ENCODE measurements at regions not wholly inside any gene's neighbourhood (a gene's known extent, or its start where the extent isn't known, plus 50 kb on each side); places are given as distances from the start of the nearest gene placed in this dataset.
"Not testable (repeated sequence)": the region's sequence is repeated elsewhere in the genome, so short reads cannot be mapped to it uniquely, and the experiment has no call there.

DNA sequence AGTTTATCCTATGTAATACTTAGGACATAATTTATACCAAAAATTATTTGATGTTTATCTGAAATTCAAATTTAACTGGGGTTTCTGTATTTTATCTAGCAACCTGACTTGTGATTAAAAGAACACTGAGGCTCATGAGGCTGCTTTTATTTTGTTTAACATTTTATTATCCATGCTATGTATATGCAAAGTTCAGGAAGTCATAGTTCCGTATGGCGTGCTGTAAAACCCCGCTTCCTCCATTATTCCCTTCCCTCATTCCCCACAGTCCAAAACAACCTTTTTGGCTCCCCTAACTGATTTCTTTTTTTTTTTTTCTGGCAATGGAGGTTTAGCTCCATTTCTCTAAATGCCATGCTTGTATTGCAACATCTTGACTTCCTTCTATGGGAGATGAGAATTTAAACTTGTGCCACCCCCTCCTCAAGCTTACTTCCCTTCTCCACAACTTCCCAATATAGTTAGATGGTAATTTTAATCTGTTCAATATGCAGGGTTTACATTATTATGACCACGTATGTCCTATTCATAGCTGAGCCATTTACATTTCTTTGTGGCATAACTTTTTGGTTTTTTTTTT is 138.0 kb upstream of the DNAH14 start:
- DNase-seq: no peak

DNA sequence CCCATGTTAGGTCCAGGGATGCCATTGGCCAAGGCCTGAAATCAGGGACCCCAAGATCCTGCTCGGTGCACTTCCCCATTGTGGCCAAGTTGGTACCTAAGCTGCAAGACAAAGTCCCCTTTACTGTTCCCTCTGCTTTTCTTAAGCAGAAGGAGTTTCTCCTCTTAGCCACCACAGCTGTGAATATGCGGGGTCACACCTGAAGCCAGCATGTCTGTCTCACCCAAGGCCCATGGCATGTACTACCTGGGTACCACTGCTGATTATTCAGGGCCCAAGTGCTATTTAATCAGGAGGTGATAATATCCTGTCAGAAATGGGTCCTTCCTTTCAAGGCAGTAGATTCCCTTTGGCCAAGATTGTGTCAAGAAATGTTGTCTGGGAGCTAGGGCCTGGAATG is 133.9 kb upstream of the DNAH14 start:
- no peak for DNase-seq

DNA sequence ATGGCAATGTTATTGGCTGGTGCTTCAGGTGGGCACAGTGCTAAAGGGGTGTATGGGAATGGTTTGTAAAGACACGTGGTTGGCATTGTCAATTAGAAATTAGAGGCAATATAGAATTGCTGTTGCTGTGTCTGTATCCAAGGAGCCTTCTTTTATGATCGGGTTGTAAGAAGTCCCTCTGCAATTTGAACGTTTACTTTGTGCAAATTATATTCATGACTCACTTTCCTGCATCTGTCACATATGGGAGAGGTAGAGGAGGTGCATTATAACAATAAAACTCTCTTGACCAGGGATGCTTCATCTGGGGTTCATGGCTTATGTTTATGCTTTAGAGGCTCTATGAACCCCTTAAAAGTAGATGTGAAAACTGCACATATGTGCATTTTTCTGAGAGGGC is 130.4 kb upstream of the DNAH14 start:
- DNase-seq: no peak

DNA sequence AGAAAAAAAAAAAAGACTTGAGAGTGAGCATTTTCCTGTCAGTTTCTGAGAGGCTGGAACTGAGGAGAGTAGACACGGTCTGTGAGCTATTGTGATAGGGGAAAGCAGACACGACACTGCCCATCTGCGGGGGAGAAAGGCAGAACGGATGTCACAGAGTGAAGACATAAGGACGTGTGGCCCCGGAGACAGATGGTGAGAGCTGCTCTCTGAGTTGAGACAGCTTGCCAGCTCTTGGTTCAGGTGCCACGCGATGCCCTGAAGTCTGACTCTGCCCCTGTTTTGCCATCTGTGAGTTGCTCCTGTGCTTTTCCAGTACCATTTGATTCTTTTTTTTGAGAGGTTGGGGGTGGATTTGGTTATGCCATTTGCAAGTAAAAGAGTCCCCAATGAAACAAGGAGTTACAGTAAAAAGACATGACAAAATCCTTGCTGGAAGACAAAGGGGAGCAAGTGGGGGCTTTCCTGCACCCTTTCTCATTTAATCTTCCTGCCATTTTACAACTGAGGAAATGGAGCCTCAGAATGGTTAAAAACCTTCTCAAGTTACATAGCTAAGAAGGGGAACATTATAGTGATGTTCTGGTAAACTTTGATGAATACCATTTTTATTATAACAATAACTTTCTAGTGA is 128.9 kb upstream of the DNAH14 start:
- DNase-seq: no peak

DNA sequence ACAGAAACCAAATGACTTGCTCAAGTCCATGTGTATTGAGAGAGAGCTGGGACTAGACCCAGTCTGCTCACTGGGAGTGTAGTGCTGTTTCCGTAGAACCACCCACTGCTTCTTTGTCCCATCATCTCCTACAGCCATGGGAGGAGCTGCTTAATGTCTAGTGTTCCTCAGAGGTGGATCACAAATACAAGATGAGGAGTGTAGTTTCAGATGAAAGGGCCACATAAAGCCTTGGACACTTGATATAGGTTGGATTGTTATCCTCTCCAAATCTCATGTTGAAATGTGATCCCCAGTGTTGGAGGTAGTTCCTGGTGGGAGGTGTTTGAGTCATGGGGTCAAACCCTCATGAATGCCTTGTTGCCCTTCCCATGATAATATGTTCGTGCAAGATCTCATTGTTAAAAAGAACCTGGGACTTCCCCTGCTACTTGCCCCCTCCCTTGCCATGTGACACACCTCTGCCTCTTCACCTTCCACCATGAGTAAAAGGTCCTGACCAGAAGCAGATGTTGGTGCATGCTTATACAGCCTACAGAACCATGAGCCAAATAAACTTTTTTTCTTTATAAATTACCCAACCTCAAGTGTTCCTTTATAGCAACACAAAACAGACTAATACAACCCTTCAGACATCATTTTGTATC is 127.5 kb upstream of the DNAH14 start:
- no peak for DNase-seq

DNA sequence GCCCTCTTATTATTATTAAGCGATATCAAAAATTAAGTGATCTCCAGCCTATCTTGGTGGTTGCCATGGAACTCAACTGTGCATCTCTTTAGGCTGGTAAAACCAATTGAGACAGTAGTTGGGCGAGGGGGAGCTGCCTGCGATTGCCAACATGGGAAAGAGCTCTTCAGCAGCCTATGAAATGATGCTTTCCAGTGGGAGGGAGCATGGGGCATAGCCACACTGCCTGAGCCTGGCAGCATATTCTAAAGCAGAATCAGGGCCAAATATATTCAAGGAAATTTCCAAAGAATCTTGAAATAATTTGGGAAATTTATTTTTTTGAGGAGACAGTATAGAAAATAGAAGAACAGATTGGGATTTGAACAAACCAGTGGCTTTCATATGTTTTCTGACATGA is 126.9 kb upstream of the DNAH14 start:
- DNase-seq: no peak

DNA sequence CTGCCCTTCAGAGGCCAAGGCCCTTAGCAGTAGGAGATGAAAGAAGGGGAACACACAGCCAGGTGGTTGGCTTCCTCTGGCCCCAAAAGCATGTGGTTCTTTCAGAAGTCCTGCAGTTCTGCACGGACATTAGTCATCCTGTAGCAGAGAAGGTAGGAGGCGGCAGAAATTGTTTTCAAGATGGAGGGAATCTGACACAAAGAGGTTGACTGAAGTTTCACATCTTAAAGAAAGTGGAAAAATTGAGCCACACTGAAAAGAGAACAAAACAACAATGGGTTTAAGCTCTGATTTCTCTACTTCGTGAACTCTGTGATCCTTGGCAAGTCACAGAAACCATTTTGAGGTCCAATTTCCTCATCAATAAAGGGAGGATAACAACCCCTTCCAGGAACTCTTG is 125.3 kb upstream of the DNAH14 start:
- DNase-seq: no peak

DNA sequence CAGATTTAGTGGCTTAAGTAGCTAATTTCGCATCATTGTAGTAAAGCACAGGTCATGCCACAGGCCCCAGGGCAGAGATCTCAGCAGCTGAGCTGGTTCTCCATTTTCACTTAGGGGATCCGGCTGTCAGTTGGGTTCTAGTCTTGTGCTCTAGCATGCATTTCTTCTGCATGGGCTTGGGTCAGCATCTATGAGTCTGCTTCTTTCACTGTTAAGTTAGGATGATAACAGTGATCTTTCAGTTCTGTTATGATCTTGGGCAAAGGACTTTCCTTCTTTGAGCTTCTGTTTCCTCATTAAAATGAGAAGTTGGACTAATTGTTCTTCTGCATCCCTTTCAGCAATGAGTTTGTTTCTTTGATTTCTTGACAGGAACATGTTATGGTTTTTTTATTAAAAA is 123.6 kb upstream of the DNAH14 start:
- DNase-seq: no peak

DNA sequence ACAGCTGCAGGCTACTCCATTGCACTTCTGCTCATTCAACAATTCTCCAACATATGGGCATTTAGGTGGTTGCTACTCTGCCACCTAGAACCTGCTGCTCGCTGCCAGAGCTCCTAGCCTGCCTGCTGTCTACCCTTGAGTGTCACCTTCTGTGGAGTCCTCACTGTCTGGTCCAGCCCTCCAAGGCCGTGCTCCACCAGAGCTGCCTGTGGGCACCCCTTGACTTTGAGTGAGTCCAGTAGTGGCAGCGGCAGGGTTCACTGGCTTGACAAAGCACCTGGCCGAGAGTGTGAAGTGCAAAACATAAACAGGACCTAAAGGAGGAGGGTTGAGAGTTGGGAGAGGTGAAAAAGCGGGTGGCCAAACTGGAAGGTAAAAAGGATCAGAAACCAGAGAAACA is 120.3 kb upstream of the DNAH14 start:
- DNase-seq: no peak

DNA sequence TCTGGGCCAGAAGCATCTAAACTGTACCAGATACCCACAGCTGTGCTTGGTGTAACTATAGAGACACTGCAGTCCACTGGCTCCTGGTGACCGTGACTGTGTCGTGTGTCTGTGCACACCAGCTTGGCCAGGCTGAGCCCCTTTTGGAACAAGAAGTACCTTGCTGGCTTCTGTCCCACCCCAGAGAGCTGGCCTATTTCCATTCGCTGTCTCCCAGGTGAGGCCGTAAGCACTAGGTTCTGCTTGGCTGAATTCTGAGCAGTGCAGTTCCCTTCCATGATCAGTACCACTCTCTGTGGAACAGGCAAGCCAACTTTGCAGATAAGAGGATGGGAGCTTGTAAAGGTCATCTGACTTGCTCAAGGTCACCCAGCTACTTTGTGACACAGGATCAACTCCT is 119.9 kb upstream of the DNAH14 start:
- DNase-seq: no peak

DNA sequence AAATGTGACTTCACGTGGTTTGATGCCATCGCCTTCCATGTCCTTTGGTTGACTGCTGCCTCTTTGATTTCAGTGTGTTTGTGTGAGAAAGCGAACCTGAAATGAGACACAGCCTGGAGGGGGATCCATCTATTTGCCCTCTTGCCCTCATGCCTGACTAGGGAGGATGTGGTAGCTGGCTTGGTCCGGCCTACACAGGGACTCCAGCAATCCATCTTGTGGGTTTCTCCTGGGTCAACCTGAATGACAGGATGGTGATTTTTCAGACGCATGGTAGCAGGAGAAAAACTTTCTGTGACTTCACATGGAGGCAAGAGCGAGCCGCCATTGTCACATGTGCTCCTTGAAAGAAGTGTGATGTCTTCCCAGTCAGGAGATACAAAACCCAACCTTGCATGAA is 117.9 kb upstream of the DNAH14 start:
- no peak for DNase-seq

DNA sequence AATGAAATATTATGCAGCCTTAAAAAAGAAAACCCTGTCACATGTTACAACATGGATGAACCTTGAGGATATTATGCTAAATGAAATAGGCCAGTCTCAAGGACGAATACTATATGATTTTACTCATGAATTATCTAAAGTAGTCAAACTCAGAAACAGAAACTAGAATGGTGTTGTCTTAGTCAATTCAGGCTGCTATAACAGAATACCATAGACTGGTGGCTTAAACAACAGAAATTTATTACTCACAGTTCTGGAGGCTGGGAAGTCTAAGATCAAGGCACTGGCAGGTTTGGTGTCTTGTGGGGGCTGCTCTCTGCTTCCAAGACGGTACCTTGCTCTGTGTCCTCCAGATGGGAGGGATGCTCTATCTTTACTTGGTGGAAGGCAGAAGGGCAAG is 113.8 kb upstream of the DNAH14 start:
- DNase-seq: no peak

DNA sequence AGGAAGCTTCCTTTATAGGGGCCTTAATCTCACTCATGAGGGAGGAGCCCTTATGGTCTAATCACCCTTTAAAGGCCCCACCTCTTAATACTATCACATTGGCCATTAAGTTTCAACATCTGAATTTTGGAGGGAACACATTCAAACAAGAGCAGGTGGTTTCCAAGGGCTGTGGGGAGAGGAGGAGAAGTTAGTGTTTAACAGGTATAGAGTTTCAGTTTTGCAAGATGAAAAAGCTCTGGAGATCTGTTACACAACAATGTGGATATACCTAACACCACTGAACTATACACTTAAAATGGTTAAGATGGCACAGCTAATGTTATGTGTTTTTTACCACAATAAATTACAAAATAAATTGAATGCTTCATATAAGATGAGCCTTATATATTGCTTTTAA is 113.4 kb upstream of the DNAH14 start:
- DNase-seq: no peak

DNA sequence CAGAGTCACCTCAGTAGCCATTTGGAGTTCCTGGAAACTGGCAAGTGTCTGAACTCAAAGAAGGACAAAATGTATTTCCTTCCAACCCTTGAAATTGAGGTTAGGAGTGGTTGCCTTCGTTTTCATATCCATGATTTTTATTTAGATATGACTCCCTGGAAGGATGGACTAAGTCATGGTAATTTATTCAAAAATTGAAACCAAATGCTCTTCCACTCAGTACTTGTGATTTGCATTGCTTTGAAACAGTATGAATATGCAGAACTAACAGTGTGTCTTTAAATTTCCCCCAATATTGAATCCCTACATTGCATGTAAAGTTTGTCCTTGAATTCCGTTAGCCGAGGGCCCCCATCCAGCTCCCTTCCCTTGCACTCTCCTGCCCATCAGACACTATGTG is 112.1 kb upstream of the DNAH14 start:
- no peak for DNase-seq

DNA sequence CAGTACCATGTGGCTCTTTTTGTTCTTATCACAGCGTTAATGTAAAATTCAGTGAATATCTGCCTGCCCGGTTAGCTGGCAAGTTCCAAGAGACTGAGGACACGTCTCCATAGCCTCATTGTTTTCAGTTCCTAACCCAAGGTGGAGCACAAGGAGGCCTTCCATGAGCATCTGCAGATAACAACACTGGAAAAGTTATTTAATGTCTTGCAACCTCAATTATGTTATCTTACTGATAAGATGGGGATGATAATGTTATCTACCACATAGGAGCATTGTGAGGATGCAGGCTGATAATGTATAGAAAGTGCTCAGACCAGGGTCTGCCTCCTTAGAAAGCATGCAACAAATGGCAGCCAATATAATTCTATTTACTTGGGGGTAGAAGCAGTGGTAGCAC is 109.6 kb upstream of the DNAH14 start:
- no peak for DNase-seq

DNA sequence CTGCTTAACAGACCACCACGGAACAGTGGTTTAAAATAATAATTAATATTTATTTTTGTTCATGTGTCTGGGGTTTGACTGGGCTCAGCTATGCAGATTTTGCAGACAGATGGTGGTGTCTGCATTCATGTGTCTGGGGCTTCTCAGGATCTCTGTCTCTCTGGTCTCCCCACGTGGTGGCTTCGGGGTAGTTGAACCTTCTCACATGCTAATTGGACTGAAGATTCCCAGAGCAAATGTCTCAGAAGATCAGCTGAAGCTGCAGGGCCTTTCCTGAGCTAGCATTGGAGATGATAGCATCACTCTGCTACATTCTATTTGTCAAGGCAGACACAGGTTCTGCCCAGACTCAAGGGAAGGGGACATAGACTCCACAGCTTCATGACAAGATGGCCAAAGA is 109.1 kb upstream of the DNAH14 start:
- DNase-seq: no peak

DNA sequence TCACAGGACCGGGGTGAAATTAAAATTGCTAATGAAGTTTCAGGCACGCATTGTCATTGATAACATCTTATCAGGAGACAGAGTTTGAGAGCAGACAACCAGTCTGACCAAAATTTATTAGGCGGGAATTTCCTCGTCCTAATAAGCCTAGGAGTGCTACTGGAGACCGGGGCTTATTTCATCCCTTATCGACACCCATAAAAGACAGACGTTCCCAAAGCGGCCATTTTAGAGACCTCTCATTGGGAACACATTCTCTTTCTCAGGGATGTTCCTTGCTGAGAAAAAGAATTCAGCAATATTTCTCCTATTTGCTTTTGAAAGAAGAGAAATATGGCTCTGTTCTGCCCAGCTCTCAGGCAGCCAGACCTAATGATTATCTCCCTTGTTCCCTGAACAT is 107.7 kb upstream of the DNAH14 start:
- DNase-seq: not testable (repeated sequence)

DNA sequence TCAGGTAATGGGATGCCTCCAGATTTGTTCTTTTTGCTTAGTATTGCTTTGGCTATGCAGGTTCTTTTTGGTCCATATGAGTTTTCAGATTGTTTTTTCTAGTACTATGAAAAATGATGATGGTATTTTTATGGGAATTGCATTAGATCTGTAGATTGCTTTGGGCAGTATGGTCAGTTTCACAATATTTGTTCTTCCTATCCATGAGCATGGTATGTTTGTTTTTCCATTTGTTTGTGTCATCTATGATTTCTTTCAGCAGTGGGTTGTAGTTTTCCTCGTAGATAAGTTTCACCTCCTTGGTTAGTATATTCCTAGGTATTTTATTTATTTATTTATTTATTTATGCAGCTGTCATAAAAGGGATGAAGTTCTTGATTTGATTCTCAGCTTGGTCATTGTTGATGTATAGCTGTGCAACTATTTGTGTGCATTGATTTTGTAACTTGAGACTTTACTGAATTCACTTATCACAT is 103.9 kb upstream of the DNAH14 start:
- DNase-seq: no peak

DNA sequence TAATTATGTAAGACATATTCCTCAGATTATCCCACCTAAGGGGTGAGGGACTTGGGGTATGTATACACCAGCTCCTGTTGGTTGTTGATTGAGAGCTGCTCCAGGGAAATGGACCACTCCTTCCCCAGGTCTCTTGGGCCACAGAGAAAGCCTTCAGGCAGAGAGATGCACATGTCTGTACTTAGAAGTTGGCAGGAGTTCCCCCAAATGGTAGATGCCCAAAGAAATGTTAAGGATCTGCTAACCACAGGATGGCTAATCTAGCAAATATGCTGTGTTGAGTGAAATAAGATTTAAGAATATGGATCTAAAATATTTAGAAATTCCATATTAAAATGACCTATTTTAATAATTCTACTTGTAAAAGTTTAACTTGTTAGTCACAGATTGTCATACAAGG is 100.8 kb upstream of the DNAH14 start:
- no peak for DNase-seq

DNA sequence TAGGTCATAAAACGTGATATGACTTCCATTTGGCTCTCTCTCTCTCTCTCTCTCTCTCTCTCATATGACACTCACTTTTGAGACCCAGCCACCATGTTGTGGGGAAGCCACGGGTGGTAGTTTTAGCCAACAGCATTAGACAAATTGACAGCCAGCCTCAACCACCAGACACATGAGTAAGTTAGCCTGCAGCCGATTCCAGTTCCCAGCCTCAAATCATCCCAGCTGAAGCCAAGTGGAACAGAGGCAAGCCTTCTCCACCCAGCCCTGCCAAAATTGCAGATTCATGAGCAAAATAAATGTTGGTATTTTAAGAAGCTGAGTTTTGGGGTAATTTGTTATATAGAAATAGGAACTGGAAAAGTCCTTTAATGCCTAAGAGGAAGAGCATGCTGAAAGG is 98.0 kb upstream of the DNAH14 start:
- no peak for DNase-seq

DNA sequence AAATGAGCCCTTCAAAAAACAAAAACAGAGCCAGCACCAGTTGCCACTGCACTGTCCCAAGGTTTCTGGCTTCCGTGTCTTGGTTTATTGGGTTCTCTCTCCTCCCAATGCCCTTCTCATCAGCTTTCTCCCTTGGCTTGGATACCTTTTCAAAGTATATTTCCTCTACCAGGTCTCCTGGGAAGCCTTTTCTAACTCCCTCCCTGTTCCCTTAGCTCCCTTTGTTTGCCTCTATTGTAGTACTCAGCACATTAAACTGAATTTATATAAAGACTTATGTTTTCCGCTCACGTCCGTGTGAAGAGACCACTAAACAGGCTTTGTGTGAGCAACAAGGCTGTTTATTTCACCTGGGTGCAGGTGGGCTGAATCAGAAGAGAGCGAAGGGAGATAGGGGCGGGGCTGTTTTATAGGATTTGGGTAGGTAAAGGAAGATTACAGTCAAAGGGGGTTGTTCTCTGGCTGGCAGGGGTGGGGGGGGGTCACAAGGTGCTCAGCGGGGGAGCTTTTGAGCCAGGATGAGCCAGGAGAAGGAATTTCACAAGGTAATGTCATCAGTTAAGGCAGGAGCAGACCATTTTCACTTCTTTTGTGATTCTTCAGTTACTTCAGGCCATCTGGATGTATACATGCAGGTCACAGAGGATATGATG is 89.7 kb upstream of the DNAH14 start:
- DNase-seq: not testable (repeated sequence)

DNA sequence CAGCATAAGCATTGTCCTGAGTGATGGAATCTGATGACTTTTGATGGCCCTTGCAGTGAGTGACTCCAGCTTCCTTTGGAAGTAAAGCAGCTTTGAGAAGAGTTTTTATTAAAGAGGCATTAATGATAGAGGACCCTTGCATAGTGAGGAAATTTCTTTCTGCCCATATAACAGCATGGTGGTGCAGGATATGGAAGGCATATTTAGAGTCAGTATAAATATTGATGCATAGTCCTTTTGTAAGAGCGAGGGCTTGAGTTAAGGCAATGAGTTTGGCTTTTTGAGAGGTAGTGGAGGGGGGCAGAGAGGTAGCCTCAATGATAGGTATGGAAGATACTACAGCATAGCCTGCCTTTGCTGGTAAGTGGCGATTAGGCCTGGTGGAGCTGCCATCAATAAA is 87.7 kb upstream of the DNAH14 start:
- DNase-seq: not testable (repeated sequence)

DNA sequence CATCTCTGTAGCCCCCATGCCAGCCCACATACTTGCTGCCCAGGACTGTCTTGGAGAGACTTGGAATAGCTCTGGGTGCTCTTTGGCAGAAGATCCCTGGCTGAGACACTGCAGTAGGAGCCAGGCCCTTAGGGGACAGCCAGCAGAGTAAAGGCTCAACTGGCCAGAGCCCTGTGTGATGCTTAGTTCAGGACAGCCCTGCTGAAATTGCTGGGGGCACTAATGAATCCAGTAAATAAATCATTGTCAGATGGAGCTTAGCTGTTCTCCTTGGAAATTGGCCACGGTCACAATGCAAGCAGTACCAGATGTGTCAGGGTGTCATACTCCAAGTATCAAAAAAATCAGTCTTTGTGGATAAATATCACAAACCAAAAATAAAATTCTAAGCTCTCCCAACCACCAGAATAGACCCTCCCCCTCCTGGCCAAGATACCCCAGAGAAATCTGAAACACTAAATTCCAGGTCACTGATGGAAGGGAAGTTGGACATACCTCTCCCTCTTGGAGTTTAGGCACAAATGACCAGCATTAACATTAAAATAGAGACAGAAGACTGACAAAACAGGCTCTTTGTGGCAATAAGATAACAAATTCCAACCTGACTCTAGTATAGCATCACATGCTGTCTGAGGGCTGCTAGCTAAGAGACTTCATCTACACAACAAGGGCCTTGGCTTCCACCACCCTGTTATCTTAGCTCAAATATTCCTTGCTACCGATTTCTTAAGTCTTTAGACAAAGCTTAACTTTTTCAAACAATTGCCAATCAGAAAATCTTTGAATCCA is 83.2 kb upstream of the DNAH14 start:
- DNase-seq: no peak
